ENCODE measurements at regions not wholly inside any gene's neighbourhood (a gene's known extent, or its start where the extent isn't known, plus 50 kb on each side); places are given as distances from the start of the nearest gene placed in this dataset.

DNA sequence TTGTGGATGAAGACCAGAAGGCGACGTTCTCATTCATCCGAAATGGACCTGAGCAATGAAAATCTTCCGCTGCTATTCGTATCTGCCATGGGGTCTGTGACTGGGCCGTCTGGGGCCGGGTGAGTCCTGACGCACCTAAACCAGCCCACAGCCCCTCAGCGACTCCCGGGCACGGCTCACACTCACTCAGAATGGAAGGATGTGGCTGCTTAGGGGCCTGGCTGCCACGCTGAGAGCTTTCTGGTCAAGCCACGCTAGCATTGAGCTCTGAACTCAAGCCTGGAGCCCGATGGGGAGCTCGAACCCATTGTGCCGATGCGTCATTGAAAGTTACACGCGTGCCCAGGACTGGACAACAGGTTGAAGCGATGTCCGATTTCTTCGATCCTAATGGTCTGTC is 97.8 kb downstream of the MRPL36 start:
- H3K4me1 Mint-ChIP-seq: no peaks in the 10 kb centered on the region
- H3K27ac Mint-ChIP-seq: no peak overlapping the region
- Histone ChIP-seq H3K4me2 (replicated peaks; ENCODE audit: low read depth, low read length, poor library complexity, severe bottlenecking) (no peak overlapping the region), H3K27me3 (replicated peaks in 1 of 4; ENCODE audit: control extremely low read depth in 1 of 4, control insufficient read depth in 3 of 4, insufficient read depth in 4 of 4, low read length in 3 of 4) (peaks cover 0 to 10% (median 0%) of the 10 kb centered on the region in 4 experiments), H3K4me1 (ENCODE audit: control insufficient read depth in 2 of 2, insufficient read depth in 2 of 2, low read length in 2 of 2) (no peaks in the 10 kb centered on the region), H3K9me3 (ENCODE audit: control extremely low read depth in 1 of 3, control insufficient read depth in 2 of 3, insufficient read depth in 1 of 3, low read length in 2 of 3) (no peaks in the 10 kb centered on the region), H3K9ac (ENCODE audit: low read length) (no peak overlapping the region), H2AFZ (ENCODE audit: insufficient read depth, low read depth, low read length, poor library complexity, severe bottlenecking) (no peak overlapping the region), H3K4me3 (ENCODE audit: control extremely low read depth in 1 of 5, extremely low read depth in 1 of 5, insufficient read depth in 1 of 5, low read depth in 2 of 5, low read length in 4 of 5) (no peak overlapping the region), H4K20me1 (ENCODE audit: control insufficient read depth, insufficient read depth, low read length, poor library complexity, severe bottlenecking) (no peaks in the 10 kb centered on the region), H3K36me3 (replicated peaks in 1 of 2; ENCODE audit: control extremely low read depth in 1 of 2, control insufficient read depth in 1 of 2, extremely low read depth in 1 of 2, insufficient read depth in 2 of 2, low read length in 1 of 2) (no peaks in the 10 kb centered on the region), H3K79me2 (ENCODE audit: control insufficient read depth, insufficient read depth, low read length) (no peaks in the 10 kb centered on the region), H3K27ac (ENCODE audit: low read length in 2 of 2) (no peak overlapping the region)
- ChIA-PET CTCF (no interaction called here), POLR2A (no interaction called here)
- intact Hi-C loops (cut with micrococcal nuclease): no loop called here
- DNase-seq (no peak), ATAC-seq (ENCODE audit: low read depth) (no peak)
- WGBS (ENCODE audit: insufficient coverage): 91% methylated on average over 22 of the region's 22 CpGs
- H3K27me3 Mint-ChIP-seq: peaks cover 54% of the 10 kb centered on the region
- no peak overlapping the region for H3K4me3 Mint-ChIP-seq
- TF ChIP-seq CTCF (IDR thresholded peaks at IDR 0.05): no peak
- no peak for TF ChIP-seq EZH2 (IDR thresholded peaks at IDR 0.05; ENCODE audit: borderline replicate concordance, insufficient read depth, low read depth, low read length, poor library complexity, severe bottlenecking)
- no peaks in the 10 kb centered on the region for H3K9me3 Mint-ChIP-seq (ENCODE audit: insufficient read depth)

DNA sequence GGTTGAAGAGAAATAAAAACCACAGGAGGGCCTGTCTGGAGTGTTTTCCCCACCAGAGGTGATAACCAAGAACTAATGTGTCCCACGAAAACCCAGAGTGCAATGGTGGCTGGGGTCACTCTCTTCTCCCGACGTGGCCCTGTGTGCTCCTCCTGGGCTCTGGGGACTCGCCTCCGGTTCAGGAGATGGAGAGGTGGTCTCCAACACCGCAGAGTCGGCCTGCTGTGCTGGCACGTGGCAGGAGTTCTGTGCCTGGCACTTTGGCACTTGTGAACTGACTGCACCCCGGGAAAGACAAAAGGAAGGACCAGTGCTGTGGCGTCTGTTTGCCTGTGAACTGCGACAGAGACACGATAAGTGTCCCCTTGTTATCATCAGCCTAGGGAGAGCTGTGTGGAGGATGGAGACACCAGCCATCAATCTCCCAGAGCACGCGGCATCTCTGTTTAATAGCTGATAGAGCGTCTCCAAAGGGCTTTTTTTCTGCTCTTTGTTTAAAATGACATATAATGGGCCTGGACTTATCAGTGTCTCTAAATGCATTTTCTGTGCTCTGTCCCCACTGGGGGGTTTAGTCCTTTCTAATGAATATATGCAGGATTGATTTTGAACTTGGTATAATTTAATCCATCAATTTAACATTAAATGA is 98.3 kb downstream of the MRPL36 start:
- no peak overlapping the region for H2AFZ ChIP-seq (ENCODE audit: insufficient read depth, low read depth, low read length, poor library complexity, severe bottlenecking)
- H4K20me1 ChIP-seq (ENCODE audit: control insufficient read depth, insufficient read depth, low read length, poor library complexity, severe bottlenecking): no peaks in the 10 kb centered on the region
- peaks cover 53% of the 10 kb centered on the region for H3K27me3 Mint-ChIP-seq
- H3K4me3 ChIP-seq (ENCODE audit: control extremely low read depth in 1 of 5, extremely low read depth in 1 of 5, insufficient read depth in 1 of 5, low read depth in 2 of 5, low read length in 4 of 5): no peak overlapping the region
- H3K27ac ChIP-seq (ENCODE audit: low read length in 2 of 2): no peak overlapping the region
- no peak overlapping the region for H3K4me3 Mint-ChIP-seq
- TF ChIP-seq EZH2 (IDR thresholded peaks at IDR 0.05; ENCODE audit: borderline replicate concordance, insufficient read depth, low read depth, low read length, poor library complexity, severe bottlenecking) (no peak), CTCF (IDR thresholded peaks at IDR 0.05) (no peak)
- H3K4me1 ChIP-seq (ENCODE audit: control insufficient read depth in 2 of 2, insufficient read depth in 2 of 2, low read length in 2 of 2): no peaks in the 10 kb centered on the region
- no peaks in the 10 kb centered on the region for H3K79me2 ChIP-seq (ENCODE audit: control insufficient read depth, insufficient read depth, low read length)
- ChIA-PET CTCF (no interaction called here), POLR2A (no interaction called here)
- H3K9ac ChIP-seq (ENCODE audit: low read length): no peak overlapping the region
- intact Hi-C loops (cut with micrococcal nuclease): no loop called here
- no peak overlapping the region for H3K4me2 ChIP-seq (replicated peaks; ENCODE audit: low read depth, low read length, poor library complexity, severe bottlenecking)
- H3K36me3 ChIP-seq (replicated peaks in 1 of 2; ENCODE audit: control extremely low read depth in 1 of 2, control insufficient read depth in 1 of 2, extremely low read depth in 1 of 2, insufficient read depth in 2 of 2, low read length in 1 of 2): no peaks in the 10 kb centered on the region
- H3K9me3 ChIP-seq (ENCODE audit: control extremely low read depth in 1 of 3, control insufficient read depth in 2 of 3, insufficient read depth in 1 of 3, low read length in 2 of 3): no peaks in the 10 kb centered on the region
- 88% methylated on average over 14 of the region's 15 CpGs for WGBS (ENCODE audit: insufficient coverage)
- peaks cover 0 to 10% (median 0%) of the 10 kb centered on the region in 4 experiments for H3K27me3 ChIP-seq (replicated peaks in 1 of 4; ENCODE audit: control extremely low read depth in 1 of 4, control insufficient read depth in 3 of 4, insufficient read depth in 4 of 4, low read length in 3 of 4)
- H3K9me3 Mint-ChIP-seq (ENCODE audit: insufficient read depth): no peaks in the 10 kb centered on the region
- no peaks in the 10 kb centered on the region for H3K4me1 Mint-ChIP-seq
- DNase-seq: no peak
- H3K27ac Mint-ChIP-seq: no peak overlapping the region
- no peak for ATAC-seq (ENCODE audit: low read depth)
